ENCODE measurements at regions not wholly inside any gene's neighbourhood (a gene's known extent, or its start where the extent isn't known, plus 50 kb on each side); places are given as distances from the start of the nearest gene placed in this dataset.

DNA sequence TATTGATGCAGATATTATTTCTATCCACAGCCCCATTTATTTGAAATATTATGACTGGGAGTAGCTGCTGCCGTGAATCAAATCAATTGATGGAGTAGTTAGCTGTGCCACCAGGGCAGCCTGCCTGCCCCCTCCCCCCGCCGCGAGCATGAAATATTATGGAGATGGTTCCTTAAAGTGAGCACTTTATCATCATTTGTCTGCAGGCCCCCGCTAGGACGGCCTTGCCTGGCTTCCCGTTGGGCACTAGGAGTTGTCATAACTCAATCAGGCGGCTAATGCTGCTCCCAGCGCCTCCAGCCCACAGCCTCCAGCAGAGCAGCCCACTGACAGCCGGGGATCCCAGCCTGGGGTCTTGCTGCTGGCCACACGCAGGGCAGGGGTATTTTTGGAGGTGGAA is 173.9 kb downstream of the SALL1 start:
- TF ChIP-seq, protein P1, sequence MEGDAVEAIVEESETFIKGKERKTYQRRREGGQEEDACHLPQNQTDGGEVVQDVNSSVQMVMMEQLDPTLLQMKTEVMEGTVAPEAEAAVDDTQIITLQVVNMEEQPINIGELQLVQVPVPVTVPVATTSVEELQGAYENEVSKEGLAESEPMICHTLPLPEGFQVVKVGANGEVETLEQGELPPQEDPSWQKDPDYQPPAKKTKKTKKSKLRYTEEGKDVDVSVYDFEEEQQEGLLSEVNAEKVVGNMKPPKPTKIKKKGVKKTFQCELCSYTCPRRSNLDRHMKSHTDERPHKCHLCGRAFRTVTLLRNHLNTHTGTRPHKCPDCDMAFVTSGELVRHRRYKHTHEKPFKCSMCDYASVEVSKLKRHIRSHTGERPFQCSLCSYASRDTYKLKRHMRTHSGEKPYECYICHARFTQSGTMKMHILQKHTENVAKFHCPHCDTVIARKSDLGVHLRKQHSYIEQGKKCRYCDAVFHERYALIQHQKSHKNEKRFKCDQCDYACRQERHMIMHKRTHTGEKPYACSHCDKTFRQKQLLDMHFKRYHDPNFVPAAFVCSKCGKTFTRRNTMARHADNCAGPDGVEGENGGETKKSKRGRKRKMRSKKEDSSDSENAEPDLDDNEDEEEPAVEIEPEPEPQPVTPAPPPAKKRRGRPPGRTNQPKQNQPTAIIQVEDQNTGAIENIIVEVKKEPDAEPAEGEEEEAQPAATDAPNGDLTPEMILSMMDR (IDR thresholded peaks at IDR 0.05), result no peak
- TF ChIP-seq SP1 (CRISPR knock-in tag; conservative IDR thresholded peaks at IDR 0.05) (no peak), ZNF138 (CRISPR knock-in tag; conservative IDR thresholded peaks at IDR 0.05) (no peak), NR1H2 (CRISPR knock-in tag; IDR thresholded peaks at IDR 0.05) (no peak), NFATC4 (CRISPR knock-in tag; IDR thresholded peaks at IDR 0.05) (no peak), ZNF232 (CRISPR knock-in tag; IDR thresholded peaks at IDR 0.05) (no peak), CREB1 (CRISPR knock-in tag; IDR thresholded peaks at IDR 0.05) (no peak), FOXK1 (CRISPR knock-in tag; IDR thresholded peaks at IDR 0.05) (no peak)
- TF ChIP-seq, protein P2, sequence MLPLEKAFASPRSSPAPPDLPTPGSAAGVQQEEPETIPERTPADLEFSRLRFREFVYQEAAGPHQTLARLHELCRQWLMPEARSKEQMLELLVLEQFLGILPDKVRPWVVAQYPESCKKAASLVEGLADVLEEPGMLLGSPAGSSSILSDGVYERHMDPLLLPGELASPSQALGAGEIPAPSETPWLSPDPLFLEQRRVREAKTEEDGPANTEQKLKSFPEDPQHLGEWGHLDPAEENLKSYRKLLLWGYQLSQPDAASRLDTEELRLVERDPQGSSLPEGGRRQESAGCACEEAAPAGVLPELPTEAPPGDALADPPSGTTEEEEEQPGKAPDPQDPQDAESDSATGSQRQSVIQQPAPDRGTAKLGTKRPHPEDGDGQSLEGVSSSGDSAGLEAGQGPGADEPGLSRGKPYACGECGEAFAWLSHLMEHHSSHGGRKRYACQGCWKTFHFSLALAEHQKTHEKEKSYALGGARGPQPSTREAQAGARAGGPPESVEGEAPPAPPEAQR (CRISPR knock-in tag; IDR thresholded peaks at IDR 0.05), result no peak
- TF ChIP-seq, protein P3, sequence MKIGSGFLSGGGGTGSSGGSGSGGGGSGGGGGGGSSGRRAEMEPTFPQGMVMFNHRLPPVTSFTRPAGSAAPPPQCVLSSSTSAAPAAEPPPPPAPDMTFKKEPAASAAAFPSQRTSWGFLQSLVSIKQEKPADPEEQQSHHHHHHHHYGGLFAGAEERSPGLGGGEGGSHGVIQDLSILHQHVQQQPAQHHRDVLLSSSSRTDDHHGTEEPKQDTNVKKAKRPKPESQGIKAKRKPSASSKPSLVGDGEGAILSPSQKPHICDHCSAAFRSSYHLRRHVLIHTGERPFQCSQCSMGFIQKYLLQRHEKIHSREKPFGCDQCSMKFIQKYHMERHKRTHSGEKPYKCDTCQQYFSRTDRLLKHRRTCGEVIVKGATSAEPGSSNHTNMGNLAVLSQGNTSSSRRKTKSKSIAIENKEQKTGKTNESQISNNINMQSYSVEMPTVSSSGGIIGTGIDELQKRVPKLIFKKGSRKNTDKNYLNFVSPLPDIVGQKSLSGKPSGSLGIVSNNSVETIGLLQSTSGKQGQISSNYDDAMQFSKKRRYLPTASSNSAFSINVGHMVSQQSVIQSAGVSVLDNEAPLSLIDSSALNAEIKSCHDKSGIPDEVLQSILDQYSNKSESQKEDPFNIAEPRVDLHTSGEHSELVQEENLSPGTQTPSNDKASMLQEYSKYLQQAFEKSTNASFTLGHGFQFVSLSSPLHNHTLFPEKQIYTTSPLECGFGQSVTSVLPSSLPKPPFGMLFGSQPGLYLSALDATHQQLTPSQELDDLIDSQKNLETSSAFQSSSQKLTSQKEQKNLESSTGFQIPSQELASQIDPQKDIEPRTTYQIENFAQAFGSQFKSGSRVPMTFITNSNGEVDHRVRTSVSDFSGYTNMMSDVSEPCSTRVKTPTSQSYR (CRISPR knock-in tag; IDR thresholded peaks at IDR 0.05), result no peak
- TF ChIP-seq, protein P4, sequence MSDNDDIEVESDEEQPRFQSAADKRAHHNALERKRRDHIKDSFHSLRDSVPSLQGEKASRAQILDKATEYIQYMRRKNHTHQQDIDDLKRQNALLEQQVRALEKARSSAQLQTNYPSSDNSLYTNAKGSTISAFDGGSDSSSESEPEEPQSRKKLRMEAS (CRISPR knock-in tag; IDR thresholded peaks at IDR 0.05), result no peak
- TF ChIP-seq, protein P5, sequence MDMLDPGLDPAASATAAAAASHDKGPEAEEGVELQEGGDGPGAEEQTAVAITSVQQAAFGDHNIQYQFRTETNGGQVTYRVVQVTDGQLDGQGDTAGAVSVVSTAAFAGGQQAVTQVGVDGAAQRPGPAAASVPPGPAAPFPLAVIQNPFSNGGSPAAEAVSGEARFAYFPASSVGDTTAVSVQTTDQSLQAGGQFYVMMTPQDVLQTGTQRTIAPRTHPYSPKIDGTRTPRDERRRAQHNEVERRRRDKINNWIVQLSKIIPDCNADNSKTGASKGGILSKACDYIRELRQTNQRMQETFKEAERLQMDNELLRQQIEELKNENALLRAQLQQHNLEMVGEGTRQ (CRISPR knock-in tag; IDR thresholded peaks at IDR 0.05), result no peak

Measured in WTC11 (cell line).